Activated CD4-positive, alpha-beta T cell treated with anti-CD3 and anti-CD28 coated beads, Interleukin-2, amount 50 U/mL, for 24 hours (primary cell): ENCODE measurements at regions not wholly inside any gene's neighbourhood (a gene's known extent, or its start where the extent isn't known, plus 50 kb on each side); places are given as distances from the start of the nearest gene placed in this dataset.

Experiments
- DNase-seq, 2 donors: peaks; one replicate each; pipeline ENCODE4 v3.0.0-alpha.2; 2020; ENCODE audit warnings: low read depth in 1 of 2, low spot score in 1 of 2

DNA sequence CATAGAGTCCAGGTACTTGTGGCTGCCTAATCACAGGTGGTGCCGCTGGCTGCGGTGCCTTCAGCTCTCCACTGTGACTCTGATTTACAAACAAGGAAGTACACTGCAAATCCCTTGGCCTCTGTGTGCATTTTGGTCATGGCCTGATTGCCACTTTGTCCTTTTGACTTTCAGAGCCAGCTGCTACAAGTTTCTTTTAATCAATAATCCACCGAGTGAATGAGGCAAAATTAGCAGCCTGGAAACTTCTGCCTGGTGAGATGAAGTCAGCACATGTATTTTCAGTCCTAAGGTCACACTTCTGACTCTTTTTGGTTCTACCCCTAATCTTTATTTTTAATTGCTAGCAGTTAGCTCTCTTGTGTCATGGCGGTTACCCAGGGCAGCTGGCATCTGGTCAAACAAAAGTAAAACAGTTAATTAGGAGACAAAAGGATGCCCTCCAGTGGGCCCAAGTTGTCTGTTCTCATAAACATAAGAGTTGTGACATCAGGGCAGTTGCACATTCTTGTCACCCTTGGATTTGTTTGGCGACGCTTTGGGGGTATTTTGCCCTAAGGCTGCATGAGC lies 62.3 kb upstream of the LNX1 start:
- no peak for DNase-seq

DNA sequence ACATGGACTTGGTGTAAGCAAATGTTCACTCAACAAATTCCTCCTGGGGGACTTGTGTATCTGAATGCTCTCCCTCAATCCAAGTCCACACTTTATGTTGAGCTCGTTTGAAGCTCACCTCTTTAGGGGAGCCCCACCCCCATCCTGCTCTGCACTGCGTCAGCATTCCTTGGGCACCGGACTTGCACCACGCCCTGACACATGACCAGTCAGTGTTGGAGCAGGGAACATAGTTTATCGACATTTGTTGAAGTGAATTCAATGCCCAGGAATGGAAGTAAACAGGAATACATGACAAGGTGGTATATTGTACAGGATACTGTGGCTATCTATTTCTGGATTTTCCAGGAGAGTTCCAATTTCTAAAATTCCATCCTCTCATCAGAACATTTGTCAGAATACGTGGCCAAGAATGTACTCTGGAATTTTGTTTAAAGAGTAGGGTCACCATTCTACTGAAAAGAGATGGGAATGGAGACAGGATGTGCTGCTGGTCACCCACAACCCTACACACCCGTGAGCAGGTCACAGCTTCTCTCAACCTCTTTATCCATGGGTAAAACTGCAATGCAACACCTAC lies 60.0 kb upstream of the LNX1 start:
- no peak for DNase-seq

DNA sequence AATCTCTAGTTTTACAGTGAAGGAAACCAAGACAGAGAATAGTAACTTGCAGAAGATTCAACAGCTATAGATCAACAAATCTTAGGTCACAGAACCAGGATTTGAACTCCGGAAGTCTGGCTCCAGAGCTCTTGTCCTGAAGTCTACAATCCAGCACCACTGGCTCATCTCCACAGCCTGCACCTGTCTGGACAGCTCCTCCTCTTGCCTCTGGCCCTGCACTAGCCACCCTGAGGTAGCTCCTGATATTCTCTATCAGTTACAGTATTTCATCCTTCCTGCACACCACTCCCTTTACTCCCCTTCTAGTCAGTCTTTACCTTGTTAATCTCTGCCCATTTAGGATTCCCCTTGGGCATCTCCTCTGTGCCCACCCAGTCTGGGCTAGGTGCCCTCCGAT lies 58.1 kb upstream of the LNX1 start:
- DNase-seq, result no peak

DNA sequence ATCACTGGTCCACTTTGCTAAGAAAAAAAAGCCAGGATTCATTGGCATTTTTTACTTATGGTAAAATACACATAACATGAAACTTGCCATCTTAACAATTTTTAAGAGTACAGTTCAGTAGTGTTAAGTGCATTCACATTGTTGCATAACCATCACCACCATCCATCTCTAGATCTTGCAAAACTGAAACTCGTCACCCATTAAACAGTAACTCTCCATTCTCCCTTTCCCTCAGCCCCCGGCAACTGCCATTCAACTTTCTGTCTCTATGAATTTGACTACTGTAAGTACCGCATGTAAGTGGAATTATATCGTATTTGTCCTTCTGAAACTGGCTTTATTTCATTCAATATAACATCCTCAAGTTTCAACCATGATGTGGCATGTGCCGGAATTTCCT lies 56.3 kb upstream of the LNX1 start:
- DNase-seq, result no peak

GRCh38 chr4:53646795-53647194 lies 55.5 kb upstream of the LNX1 start:
- DNase-seq, result no peak

DNA sequence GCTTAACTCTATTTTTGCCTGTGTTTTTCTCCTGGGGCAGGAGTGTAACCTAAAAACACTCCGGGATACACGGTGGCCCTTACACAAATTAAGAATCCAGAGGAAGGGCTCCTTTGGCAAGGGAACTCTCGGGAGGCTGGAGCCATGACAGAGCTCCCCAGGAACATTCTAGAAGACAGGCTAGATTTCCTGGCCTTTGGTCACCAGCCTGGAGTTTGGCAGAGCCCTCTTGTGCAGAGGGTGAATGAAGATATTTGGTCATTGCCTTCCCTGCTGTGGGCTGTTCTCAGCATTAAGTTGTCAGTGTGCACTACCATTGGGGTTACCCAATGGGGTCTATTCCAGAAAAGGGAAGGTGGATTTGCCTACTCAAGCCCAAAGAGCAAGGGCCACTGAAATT lies 53.8 kb upstream of the LNX1 start:
- DNase-seq, result no peak

GRCh38 chr4:53644607-53645006 lies 53.3 kb upstream of the LNX1 start:
- DNase-seq, result no peak
